Fibroblast of gingiva (primary cell): ENCODE measurements at regions not wholly inside any gene's neighbourhood (a gene's known extent, or its start where the extent isn't known, plus 50 kb on each side); places are given as distances from the start of the nearest gene placed in this dataset.
"Not testable (repeated sequence)": the region's sequence is repeated elsewhere in the genome, so short reads cannot be mapped to it uniquely, and the experiment has no call there.

Experiments
- DNase-seq: peaks from one replicate; pipeline ENCODE4 v3.0.0-alpha.2; 2011; ENCODE audit warnings: low read depth

DNA sequence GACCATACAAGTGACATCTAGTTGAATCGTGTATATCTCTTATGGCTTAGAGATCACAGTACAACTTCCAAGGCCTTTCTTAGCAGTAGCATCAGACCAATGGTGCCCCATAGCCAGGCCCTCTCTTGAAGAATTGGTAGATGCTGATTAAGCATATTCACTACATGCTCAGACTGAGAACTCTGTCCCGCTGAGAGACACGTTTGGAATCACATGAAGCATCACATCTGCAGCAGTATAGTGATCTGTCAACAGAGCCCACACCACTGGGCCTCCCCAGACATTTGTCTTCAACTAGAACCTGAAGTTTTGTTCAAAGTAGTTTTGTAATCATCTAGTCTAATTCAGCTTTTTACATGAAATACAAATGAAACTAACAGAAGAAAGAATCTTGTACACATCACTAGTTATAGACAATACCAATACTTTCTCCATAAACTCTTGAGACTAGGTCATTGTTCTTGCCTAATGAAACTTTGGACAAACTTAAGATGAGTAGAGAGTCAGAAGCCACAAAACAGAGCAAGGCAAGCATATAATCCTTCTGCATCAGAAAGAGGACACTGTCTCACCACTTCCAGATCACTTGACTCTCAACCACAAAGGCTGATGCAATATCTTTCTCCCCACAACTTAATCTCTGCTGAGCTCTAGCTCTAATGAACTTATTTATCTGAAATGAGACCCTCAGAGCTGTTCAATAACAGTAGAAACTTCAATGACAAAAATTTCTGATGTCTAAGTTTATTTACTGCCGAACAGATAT lies 182.7 kb downstream of the TBX18 start:
- DNase-seq = peak; percentile 75

DNA sequence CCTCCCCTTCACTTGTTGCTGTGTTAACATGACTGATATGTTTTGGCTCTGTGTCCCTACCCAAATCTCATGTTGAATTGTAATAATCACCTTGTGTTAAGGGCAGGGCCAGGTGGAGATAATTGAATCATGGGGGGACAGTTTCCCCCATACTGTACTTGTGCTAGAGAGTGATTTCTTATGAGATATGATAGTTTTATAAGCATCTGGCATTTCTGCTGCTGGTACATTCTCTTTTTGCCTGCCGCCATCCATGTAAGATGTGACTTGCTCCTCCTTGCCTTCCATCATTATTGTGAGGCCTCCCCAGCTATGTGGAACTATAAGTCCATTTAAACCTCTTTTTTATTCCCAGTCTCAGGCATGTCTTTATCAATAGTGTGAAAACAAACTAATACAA lies 185.0 kb downstream of the TBX18 start:
- no peak for DNase-seq

DNA sequence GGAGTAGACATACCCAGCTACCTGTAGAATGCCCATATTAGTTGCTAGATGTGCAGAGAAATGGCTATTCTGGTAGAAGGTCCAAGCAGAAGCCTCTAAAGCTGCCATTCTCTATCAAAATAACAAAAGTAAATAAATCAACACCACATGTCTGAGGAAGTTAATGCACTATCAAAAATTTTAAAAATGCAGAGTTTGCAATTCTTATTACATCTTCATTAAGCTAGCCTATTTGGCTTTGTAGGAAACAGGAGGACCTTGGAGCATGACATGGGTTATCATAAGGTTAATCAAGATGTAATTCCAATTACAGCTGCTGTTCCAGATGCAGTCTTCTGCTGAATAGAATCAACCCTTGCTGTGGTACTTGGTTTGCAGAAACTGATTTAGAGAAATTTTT lies 188.4 kb downstream of the TBX18 start:
- no peak for DNase-seq

DNA sequence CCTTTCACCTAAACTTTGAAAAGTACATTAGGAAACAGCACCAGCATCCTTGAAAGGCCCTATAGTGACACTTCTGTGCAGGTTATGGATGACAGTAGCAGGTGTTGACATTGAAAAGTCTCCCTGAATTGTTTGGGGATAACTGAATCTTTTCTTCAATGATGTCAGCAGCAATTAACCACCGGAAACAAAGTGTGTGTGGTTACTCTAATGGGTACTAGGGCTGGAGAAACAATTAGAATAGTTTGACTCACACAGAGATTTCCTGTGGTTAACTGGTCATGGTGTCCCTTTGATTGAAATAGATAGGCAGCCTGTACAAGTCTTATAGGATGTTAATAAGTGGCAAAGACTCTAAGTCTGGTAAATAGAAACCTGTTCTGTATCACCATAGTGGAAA lies 189.1 kb downstream of the TBX18 start:
- no peak for DNase-seq

DNA sequence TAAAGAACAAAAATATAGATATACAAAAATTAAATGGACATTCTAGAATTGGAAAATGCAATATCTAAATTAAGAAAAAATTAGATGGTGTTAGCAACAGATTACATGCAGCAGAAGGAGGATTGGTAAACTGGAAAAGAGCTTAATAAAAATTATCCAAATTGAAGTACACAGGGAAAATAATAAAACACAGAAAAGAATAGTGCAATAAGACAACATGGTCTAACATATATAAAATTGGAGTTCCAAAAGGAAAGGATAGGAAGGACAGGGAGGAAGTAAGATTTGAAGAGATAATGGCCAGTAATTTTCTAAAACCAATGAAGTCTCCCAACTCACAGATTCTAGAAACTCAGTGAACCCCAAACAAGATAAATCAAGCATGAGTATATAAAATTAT lies 194.5 kb downstream of the TBX18 start:
- DNase-seq = no peak

DNA sequence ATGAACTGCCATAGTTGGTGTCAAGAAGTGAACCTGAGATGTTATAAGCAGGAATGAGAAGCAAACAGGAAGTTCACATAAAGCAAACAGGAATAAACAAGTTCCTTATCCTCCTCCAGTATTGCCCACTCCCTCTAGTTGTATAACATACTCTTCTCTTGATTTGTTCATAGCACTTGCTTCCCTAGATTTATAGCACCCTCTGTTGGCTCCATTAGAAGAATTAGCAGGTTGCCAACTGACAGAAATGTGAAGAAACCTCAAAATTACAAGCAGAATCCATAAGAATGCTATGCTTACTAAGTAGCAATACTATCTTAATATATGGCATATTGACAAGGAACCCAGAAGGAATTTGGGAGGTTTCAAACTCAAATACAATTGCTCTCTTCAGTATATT lies 195.4 kb downstream of the TBX18 start:
- DNase-seq = peak; percentile 67

DNA sequence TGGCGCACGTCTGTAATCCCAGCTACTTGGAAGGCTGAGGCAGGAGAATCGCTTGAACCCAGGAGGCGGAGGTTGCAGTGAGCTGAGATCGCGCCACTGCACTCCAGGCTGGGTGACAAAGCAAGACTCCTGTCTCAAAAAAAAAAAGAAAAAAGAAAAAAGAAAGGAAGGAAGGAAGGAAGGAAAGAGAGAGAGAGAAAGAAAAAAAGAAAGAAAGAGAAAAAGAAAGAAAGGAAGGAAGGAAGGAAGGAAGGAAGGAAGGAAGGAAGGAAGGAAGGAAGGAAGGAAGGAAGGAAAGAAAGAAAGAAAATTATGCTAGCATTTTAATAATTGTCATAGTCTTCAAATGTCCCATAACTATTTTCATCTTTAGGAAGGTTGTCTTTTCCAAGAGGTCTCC lies 198.7 kb downstream of the TBX18 start:
- DNase-seq = not testable (repeated sequence)

DNA sequence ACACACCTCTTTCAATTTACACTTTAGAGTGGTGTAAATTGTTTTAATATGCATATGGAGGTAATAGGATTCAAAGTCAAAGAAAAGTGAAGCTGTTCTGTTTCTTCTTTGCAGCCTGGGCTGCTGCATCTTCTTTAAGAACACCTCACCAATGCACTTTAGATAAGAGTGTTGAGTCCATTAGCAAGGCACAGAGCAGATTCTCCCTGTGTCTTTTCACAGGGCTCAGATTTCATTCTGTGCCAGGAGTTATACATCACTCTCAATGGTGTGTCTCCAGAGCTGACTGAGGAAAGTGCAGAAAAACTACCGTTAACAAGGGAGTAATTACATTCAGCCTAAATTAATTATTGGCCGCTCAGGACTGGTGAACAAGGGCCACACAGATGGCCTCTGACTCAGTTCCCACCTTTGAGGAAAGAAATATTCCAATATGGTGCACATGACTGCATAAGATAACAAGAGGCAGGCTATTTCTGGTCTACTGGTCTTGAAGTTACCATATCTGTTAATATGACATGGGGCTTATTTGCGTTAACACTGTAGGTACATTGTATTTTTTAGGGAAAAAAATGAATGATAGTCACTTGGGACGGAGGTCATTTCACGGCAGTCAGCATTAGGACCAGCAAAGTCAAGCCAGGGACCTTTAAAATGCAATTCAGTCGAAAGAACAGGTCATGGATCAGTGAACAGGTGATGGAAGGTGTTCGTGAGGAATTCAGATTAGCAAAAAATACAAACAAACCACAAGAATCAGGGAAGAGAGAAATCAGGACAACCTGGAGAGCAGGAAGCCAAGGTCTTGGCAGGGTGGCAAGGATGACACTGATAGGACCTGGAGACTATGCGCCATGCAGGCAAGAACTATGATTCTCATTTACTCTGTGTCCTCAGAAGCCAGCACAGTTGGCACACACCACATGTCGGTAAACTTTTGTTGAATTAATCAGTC lies 203.7 kb downstream of the TBX18 start:
- no peak for DNase-seq

DNA sequence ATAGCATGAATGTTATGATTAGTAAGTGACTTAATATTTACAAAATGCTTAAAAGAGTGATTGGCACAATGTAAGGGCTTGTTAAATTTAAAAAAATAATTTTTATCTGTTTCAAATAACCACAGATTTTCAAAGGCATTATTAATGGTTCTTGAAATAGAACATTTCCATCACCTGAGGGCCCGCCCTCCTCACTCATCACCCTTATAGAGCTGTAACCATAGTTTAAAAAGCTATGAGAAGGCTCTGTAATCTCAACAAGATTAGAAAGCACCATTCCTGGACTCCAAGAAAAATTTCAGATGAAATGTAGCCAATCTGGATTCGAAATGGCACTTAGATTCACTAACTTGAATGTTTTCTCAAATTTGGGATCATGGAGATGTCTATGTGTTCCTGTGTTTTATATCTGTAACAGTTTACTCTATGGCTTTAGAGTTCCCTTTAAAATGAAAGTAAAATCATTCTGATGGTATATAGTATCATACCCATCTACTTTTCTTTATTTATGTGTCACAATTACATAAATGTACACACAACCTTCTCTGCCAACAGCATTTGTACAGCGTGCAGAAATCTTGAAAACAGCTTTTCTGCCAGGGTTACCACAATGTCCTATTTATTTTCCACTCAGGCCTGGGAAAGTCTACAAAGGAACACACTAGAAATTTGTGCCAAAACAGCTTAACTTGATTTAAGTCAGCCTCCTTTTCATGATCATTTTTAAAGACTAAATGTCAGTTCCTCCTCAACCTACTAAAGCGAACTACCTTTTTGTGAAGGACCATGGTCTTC lies 207.7 kb downstream of the TBX18 start:
- peak; percentile 60 for DNase-seq

DNA sequence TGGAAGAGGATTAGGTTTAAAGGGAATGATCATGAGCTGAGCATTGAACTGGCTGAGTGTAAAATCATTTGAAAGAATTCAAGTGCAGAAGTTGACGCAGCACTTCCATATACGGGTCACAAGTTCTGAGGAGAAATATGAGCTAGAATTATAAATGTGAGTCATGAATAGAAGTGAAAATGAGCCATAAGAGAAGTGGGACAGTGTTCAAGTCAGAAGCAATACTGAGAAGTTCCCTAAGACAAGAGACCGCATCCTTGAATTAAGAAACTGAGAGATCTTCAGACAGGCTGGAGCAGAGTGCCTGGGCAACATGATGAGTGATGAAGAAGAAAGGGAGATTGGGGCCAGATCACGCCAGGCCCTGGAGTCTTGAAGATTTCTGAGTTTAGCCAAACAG lies 209.7 kb downstream of the TBX18 start:
- DNase-seq = peak; percentile 69

DNA sequence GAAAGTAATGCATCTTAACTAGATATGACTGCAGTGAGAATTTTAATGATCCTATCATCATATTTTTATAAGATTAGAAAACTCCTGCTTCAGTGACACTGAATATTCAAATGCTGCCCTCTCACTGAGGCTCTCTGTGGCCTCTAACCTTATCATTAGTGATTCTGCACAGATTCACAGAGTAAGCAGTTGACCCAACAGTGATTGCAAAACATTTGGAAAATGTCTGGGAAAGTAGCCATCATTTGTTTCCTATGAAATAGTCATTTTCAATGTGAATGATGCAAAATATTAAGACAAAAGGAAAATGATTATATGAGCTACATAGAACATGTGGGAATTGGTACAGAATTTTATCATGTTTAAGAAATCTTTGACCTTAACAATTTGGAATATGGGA lies 210.3 kb downstream of the TBX18 start:
- peak; percentile 82 for DNase-seq

DNA sequence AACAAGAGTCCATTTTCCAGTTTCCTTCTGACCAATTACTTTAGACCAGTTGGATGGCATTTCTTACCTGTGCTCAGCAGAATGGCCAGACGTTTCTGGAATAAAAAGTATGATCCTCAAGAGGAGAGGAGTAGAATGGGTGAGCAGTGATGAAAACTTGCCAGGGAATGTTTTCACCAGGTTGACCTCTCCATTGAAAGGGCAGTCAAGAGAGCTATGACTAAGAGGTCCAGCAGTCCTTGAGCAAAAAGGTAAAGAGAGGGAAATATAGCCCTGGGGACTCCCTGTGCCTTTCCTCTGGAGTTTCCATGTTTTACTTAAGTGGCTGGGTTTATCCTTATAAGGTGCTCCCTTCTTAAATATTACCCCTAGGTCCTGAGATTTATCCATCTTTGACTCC lies 210.9 kb downstream of the TBX18 start:
- DNase-seq = no peak

DNA sequence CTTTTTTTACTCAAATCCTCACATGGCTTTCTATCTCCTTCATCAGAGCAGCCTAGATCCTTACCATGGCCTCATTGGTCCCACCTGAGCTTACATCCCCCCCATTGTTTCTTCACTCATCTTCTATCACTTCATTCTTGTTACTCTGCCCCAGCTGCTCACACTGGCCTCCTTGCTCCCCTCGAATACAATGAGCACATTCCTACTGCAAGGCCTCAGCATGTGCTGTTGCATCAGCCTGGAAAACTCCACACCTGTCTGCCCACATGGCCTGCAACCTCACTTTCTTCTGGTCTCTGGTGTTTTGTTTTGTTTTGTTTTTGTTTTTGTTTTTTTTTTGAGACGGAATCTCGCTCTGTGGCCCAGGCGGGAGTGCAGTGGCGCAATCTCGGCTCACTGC lies 212.6 kb downstream of the TBX18 start:
- DNase-seq = no peak

DNA sequence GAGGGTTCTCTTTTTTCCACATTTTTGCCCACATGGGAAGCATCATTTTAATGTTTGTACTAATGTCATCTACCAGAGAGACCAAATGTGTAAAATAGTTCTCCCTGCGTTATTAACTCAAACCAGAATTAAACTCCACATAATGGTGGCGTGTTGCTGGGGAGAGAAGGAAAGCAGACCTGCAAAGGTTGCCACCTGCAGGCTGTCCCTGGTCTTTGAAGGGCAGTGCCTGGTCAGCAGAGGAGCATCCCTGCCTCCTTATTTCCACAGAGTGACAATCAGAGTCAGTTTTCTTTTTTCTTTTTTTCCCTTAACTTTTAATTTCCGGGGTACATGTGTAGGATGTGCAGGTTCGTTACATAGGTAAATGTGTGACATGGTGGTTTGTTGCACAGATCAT lies 214.5 kb downstream of the TBX18 start:
- no peak for DNase-seq

DNA sequence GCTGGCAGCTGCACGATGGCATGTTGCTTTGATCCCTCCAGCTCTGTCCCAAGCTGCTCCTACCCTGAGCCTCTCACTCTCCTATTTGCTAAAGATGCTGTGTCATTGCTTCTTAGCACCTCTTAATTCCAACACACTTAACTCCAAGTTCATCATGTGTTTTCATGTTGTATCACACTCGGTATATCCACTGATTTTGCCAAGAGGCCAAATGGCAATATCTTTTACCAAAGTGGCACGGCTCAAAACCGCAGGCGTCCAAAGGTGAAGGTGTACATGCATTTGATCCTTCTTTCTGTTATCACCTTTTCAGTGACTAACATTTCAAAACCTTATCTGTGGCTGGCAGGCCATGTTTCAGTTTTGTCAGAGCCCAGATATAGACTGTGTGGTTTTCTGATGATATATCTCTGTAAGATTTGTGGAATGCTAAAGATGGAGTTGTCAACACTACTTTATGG lies 217.0 kb downstream of the TBX18 start:
- DNase-seq = no peak

DNA sequence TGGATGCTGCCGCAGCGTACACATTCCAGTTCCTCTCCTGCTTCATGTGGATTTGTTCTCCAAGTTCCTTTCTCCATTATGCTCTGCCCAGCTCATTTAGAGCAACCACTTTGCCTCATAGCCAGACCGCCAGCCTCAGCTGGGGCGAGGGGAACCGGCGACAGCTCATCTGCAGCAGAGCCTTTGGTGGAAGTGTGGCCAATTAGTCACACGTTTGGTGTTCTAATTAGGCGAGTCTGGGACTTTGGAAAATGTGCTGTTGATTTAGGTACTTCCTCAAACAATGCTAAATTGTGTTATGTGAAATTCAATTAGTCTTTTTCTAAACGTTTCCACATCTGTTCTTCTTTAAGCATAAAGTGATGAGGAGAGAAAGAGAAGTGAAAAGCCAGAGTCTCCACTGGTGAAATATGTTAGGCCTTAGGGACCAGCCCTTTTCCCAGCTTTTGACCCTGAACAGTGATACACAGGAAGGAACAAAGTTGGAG lies 217.9 kb downstream of the TBX18 start:
- DNase-seq = peak; percentile 72

DNA sequence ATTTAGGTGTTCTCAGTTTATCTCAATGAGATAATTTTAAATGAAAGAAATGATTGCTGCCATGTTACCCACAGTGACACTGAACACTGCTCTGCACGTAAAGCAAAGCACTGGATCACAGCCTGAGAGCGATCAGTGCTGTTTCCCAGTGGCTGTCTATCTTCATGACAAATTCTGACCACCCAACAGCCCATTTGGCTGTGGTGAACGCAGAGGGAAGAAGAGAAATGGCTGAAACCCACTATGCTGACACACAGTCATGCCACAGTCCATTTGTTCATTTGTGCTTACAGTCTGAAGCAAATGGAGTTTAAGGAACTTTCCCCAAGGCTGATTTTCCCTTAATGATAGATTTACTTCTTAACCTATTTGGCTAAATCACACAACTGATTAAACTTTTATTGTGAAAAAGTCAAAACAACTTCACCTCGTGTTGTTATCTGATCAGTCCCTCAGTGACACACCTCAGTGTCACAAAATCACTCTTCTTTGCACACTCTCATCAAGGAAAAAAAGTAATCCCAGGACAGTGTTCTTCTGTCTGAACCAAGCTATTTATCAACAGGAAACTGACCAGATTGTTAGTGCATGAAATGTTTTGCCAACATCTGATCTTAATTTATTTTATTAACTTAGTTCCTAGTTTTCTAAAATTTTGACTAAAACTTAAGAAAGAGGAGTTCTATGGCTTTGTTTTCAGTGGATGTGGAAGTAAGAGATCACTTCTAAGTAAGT lies 225.1 kb downstream of the TBX18 start:
- peak; percentile 41 for DNase-seq

DNA sequence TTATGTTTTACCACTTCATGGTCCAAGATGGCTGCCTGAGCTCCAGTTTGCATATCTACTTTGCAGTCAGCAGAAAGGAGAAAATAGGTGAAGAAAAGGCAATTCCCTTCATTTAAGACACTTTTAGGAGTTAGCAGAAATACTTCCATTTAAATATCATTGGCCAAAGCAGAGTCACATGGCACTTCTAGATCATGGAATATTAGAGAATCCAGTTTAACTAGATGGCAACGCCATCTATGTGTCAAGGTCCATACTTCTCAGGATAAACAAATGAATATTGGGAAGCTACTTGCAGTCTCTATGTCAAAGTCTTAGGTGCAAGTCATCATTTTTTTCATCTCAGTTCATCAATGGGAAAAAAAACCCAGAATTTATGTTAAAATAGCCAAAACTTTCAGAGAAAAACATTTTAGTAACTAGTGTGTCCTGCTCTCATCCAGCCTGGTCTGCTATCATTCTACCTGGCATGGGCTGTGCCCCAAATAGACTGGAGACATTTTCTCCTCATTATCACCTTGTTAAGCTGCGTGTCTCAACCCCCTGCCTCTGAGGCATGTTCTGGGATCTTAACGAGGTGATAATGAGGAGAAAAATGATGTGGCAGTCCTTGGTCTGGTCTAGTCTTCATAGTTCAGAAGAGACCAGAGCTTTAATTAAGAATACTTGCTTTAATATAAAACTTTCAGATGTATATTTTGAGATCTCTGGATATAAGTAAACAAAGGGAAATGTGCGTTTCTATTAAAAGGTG lies 227.3 kb downstream of the TBX18 start:
- no peak for DNase-seq

DNA sequence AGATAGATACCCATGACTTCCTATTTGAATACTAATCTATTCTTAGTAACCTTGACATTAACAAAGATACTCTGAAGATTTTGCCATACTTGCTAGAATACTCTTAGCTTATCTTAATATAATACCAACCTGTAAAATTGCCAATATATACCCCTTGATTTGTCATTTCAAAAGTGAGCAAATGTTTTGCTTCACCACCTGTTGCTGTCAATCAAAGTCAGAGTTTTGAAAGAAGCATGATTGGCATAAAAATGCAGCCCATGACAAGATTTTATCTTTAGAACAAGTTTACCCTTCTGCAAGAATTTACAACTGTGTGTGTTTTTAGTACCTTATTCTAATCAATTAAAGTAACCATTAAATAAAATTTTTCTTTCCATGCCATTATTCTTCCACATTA lies 236.2 kb downstream of the TBX18 start:
- DNase-seq = no peak

DNA sequence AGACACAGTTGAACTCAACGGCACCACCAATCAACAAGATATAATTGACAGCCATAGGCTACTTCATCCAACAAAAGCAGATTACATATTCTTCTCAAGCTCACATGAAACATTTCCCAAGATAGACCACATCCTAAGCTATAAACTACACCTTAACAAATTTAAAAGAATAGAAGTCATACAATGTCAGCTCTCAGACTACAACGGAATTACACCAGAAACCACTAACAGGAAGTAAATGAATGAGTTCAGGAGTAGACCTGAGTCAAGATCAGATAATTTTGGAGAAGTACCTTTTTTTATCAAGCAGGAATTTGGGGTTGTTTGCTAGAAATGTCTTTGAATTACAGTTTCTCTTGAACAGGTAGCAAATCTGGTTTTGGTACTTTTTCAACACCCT lies 237.8 kb downstream of the TBX18 start:
- DNase-seq = no peak

DNA sequence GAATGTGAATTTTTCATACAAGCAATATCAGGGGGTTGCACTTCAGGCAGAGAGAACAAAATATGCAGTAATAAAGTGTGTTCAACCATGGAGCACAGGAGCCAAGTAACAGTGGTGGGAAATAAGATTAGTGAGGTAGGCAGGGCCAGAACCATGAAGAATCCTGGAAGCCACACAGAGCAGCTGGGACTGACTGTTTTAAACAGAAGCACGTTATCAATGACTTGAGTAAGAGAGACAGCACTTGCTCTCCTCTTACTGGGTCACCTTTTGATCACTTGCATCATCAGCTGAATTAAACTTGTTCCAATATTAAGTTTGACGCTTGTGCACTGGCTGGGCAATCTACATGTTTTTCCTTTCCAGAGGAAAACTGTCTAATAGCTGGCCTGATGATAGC lies 238.5 kb downstream of the TBX18 start:
- DNase-seq = no peak
